Astrocyte of the spinal cord (primary cell): ENCODE measurements at regions not wholly inside any gene's neighbourhood (a gene's known extent, or its start where the extent isn't known, plus 50 kb on each side); places are given as distances from the start of the nearest gene placed in this dataset.

Source experiments
- DNase-seq: peaks from one replicate; pipeline ENCODE4 v3.0.0; 2011; ENCODE audit warnings: low read depth, low spot score
- H3K4me3 ChIP-seq: 2 replicates; pipeline ENCODE4 v1.5.1; 2011; ENCODE audit warnings: low read depth, mild to moderate bottlenecking, low read length, moderate library complexity
- in situ Hi-C: cut with HindIII; loops from 2 replicates; pipeline ENCODE4 v1.10.0; 2017; ENCODE audit warnings: low sequenced_read_pairs
- TF ChIP-seq, protein P1 (sequence below): IDR thresholded peaks from 2 replicates; pipeline ENCODE4 v1.5.1; 2012; ENCODE audit warnings: low read depth, mild to moderate bottlenecking, low read length, inconsistent platforms

DNA sequence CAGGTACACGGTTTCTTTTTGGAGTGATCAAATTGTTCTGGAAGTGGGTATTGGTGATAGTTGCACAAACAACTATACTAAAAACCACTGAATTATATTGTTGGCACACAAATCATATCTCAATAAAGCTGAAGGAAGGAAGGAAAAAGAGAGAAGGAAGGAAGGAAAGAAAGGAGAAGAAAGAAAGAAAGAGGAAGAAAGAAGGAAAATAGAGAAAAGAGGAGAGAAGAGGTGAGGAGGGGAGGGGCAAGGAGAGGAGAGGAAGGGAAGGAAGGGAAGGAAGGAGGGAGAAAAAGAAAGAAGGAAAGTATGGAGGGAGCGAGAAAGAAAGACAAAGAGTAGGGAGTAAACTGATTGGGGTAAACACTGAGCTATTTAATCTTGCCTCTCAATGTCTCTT lies 77.9 kb upstream of the TSC22D2 start:
- no peak for DNase-seq
- TF ChIP-seq, protein P1, sequence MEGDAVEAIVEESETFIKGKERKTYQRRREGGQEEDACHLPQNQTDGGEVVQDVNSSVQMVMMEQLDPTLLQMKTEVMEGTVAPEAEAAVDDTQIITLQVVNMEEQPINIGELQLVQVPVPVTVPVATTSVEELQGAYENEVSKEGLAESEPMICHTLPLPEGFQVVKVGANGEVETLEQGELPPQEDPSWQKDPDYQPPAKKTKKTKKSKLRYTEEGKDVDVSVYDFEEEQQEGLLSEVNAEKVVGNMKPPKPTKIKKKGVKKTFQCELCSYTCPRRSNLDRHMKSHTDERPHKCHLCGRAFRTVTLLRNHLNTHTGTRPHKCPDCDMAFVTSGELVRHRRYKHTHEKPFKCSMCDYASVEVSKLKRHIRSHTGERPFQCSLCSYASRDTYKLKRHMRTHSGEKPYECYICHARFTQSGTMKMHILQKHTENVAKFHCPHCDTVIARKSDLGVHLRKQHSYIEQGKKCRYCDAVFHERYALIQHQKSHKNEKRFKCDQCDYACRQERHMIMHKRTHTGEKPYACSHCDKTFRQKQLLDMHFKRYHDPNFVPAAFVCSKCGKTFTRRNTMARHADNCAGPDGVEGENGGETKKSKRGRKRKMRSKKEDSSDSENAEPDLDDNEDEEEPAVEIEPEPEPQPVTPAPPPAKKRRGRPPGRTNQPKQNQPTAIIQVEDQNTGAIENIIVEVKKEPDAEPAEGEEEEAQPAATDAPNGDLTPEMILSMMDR = no peak
- in situ Hi-C loops = no loop called here
- H3K4me3 ChIP-seq = no peak overlapping the region

DNA sequence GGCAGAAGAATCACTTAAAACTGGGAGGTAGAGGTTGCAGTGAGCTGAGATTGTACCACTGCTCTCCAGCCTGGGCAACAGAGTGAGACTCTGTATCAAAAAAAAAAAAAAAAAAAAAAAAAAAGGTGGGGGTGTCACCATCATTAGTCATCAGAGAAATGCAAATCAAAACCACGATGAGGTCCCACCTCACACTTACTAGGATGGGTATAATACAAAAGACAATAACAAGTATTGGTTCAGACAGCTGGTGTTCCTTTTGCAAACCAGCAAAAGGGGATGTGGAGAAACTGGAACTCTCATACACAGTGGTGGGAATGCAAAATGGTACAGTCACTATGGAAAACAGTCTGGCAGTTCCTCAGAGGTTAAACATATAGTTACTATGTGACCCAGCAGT lies 78.7 kb upstream of the TSC22D2 start:
- in situ Hi-C loops = no loop called here
- TF ChIP-seq, protein P1 = no peak
- no peak overlapping the region for H3K4me3 ChIP-seq
- no peak for DNase-seq

DNA sequence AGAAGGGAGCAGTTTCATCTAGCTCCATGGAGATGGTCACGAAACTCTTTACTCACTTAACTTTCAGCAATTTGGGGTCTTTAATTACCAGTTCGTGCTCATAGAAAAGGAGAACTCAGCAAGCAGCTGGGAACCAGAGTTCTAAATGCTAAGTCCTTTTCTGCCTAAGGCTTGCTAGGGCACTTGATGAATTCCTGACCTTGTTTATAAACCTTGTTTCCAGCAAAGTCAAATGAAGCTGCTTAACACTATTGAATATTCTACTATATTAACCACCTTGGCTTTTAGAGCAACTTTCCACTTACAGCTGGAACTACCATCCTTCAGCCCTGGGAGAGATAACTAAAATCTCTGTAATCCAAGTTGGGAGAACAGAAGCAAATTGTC lies 79.5 kb upstream of the TSC22D2 start:
- no peak overlapping the region for H3K4me3 ChIP-seq
- DNase-seq = no peak
- TF ChIP-seq, protein P1 = no peak
- in situ Hi-C loops = no loop called here

DNA sequence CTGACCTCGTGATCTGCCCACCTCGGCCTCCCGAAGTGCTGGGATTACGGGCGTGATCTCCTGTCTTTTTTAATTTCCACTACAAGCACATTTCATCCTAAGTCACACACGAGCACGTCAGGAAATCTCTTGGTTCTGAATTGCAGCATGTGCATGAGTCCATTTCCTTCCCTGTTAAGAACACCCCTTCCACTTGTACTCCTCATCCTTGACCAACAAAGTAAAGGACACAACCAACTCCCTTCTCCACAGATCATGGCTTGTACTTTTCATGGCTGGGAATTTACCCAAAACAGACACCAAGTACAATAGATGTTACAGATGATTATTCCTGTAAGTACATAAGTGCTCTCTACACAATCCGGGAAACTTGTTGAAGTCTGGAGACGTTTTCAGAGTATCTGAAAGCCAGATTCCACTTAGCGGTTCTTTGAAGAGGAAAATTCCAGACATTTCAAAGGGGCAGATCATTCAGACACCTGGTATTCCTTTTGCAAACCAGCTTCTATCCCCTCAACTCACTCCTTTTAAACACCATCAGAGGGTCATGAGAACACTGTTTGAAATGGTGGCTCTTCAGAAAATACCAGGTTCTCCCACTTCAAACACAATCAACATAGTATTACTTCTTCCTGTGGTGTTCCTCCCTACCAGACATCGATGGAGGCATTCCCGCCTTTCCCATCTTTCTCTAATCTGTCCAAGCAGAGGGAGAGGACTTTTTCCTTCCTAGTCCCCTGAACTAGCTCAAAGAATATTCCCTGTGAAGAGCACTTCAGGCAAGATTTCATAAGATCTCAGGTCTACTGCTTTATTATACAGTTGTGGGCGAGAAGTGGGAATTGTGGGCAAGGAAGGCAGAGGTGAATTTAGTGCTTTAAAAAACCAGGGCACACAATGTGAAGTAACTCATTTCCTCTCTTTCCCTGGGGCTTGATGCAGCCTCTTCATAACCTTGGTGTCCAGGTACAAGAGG lies 80.1 kb upstream of the TSC22D2 start:
- DNase-seq = no peak
- in situ Hi-C loops = no loop called here
- TF ChIP-seq, protein P1 = no peak
- no peak overlapping the region for H3K4me3 ChIP-seq

DNA sequence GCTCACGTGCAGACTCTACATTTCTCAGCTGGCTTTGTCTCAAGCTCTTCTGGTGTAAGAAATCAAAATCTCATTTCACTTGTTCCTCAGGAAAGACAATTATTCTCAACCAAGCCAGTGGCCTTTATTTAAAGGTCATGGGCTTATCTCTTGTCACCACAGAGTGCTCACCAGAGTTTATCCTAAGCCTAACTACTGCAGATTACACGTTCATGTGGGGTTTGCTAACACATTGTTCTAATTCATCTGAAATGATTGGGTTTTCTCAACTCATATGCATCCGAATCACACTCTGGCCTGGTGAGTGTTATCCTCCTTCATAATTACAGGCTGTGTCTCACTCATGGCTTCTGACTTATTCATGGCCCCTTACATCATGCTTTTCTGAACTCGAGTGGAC lies 83.3 kb upstream of the TSC22D2 start:
- in situ Hi-C loops = no loop called here
- no peak overlapping the region for H3K4me3 ChIP-seq
- TF ChIP-seq, protein P1 = no peak
- no peak for DNase-seq

DNA sequence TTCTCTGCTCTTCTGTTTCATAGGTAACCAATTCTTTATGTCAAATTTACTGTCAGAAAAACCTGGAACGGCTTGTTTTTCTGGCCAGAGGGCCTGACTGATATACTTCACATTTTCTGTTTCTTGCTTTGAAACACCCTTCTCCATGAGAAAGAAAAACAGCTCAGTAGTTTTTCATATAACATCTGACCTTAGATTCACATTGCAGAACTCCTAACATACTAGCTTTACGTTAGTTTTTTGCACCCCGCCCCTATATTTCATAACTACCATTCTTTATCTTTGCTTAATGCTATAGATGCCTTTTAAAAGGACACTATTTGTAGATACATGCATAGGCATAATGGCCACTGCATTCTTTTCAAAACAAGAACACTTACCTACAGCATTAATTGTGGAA lies 83.9 kb upstream of the TSC22D2 start:
- in situ Hi-C loops = no loop called here
- no peak for DNase-seq
- TF ChIP-seq, protein P1 = no peak
- H3K4me3 ChIP-seq = no peak overlapping the region
